Heart left ventricle (tissue), 16 donors: ENCODE measurements at regions not wholly inside any gene's neighbourhood (a gene's known extent, or its start where the extent isn't known, plus 50 kb on each side); places are given as distances from the start of the nearest gene placed in this dataset.

Experiments
- ATAC-seq, 4 donors: fragments of 200-7000 bp; cut with Tn5 transposase; one replicate each; pipeline ENCODE4 v1.9.1; 2020 to 2022; ENCODE audit warnings: moderate library complexity in 4 of 4, mild to moderate bottlenecking in 3 of 4, moderate number of reproducible peaks in 1 of 4
- DNase-seq, 5 donors: peaks; one replicate each; pipeline ENCODE4 v3.0.0-alpha.2; 2020
- H3K27ac ChIP-seq, 12 donors: fragments of 200-600 bp; sonication (generic) in 4 of 12; one replicate each; pipeline versions ENCODE4 v1.5.0 to v1.8.0; 2016 to 2022; ENCODE audit warnings: mild to moderate bottlenecking in 2 of 12
- H3K27me3 ChIP-seq, 9 donors: fragments of 200-600 bp; sonication (generic) in 2 of 9; one replicate each; pipeline versions ENCODE4 v1.5.1 to v1.8.0; 2016 to 2022; ENCODE audit warnings: mild to moderate bottlenecking in 3 of 9
- H3K36me3 ChIP-seq, 9 donors: fragments of 200-600 bp; sonication (generic) in 2 of 9; one replicate each; pipeline versions ENCODE4 v1.5.0 to v1.8.0; 2018 to 2022; ENCODE audit warnings: mild to moderate bottlenecking in 2 of 9
- H3K4me1 ChIP-seq, 12 donors: fragments of 200-600 bp; sonication (generic) in 4 of 12; one replicate each; pipeline versions ENCODE4 v1.5.0 to v1.8.0; 2016 to 2022; ENCODE audit warnings: mild to moderate bottlenecking in 3 of 12
- H3K4me3 ChIP-seq, 12 donors: fragments of 200-600 bp; sonication (generic) in 4 of 12; one replicate each; pipeline versions ENCODE4 v1.5.0 to v1.8.0; 2017 to 2022; ENCODE audit warnings: mild to moderate bottlenecking in 9 of 12, moderate library complexity in 4 of 12
- H3K9me3 ChIP-seq, 12 donors: fragments of 200-600 bp; sonication (generic) in 4 of 12; one replicate each; pipeline versions ENCODE4 v1.5.0 to v1.8.0; 2016 to 2022; ENCODE audit warnings: mild to moderate bottlenecking in 1 of 12
- CTCF ChIP-seq, 12 donors: fragments of 200-600 bp; sonication (generic) in 4 of 12; IDR thresholded peaks; one replicate each; pipeline versions ENCODE4 v1.5.0 to v1.8.0; 2018 to 2022; ENCODE audit warnings: antibody characterized with exemption in 12 of 12, mild to moderate bottlenecking in 5 of 12
- POLR2A ChIP-seq, 2 donors: fragments of 450-650 bp; IDR thresholded peaks; one replicate each; pipeline ENCODE4 v1.6.1; 2017; ENCODE audit warnings: antibody characterized with exemption in 2 of 2, mild to moderate bottlenecking in 2 of 2, moderate library complexity in 2 of 2
- WGBS, 4 donors: extraction: QIAGEN DNeasy Blood & Tissue Kit in 2 of 4; methylation state at CpG; one replicate each; pipeline versions ENCODE4 v1.1.5 to v1.1.7; 2013 to 2018; 5-methylcytosine and 5-hydroxymethylcytosine counted together
- intact Hi-C, 10 donors: fragments of 100-400 bp; cut with DNase I; formaldehyde crosslinking; loops; one replicate each; pipeline versions ENCODE4 v1.11.1 to v1.14.2; 2022
- donor health status: ischemic (EF 13 %, LVEDD 7.1; RV severe dilation, severe dysfunction).
- donor health status: healthy with polysubstance abuse.
- donor health status: DM: no; HTN: yes; CAD: no.
- donor health status: DM: no; HTN: no; CAD: no.
- donor health status: ischemic (EF 25% LVEDD 6.9; RV normal size, moderate dysfunction).
- donor health status: ischemic (EF 25% LVEDD 5.7; RV mildly dilated, moderate dysfunction).
- donor health status: healthy.
- donor health status: DM: yes; HTN: yes; CAD: no.
- donor health status: ischemic (EF 35%, LVEDD 5.7; RV mildly dilated, moderate dysfunction).
- donor health status: nonischemic (EF 11% LVEDD 7.7; RV severe dilation, severe dysfunction).
- donor health status: DM: yes; HTN: yes; CAD: no.
- donor health status: PGD.
- donor health status: ischemic (EF 29% LVEDD 5.4; RV normal size, mild dysfunction).
- donor health status: nonischemic (EF 23%, LVEDD 6.1; RV moderate dilation, normal function).

GRCh38 chr7:51368334-51368733, 51.7 kb upstream of the COBL start:
- DNase-seq, result no peak
- 55 to 71% (median 61%) methylated on average over 1 of the region's 1 CpG for WGBS, 4 donors
- Histone ChIP-seq H3K9me3 (no peaks in the 10 kb centered on the region), H3K27ac (no peak overlapping the region), H3K36me3 (no peaks in the 10 kb centered on the region), H3K27me3 (no peaks in the 10 kb centered on the region), H3K4me1 (no peaks in the 10 kb centered on the region), H3K4me3 (no peak overlapping the region)
- no peak for ATAC-seq
- no peak for TF ChIP-seq CTCF (IDR thresholded peaks at IDR 0.05)
- TF ChIP-seq POLR2A (IDR thresholded peaks at IDR 0.05), result no peak
- intact Hi-C loops, result loop anchor here in 6 of 10 donors (5.0 to 10.0 kb wide), 6 partner anchors 114 to 1276 kb away; partner anchors contain the start of gene ZPBP (in 2 of the 6)

- ATAC-seq, result no peak
- WGBS, 4 donors, result 62 to 81% (median 75%) methylated on average over 3 of the region's 3 CpGs
- H3K4me1 ChIP-seq, result no peaks in the 10 kb centered on the region
- no peak overlapping the region for H3K27ac ChIP-seq
- intact Hi-C loops, result loop anchor here (1.0 to 10.0 kb wide), 9 partner anchors 113 to 1275 kb away; partner anchors contain the start of gene ZPBP (in 2 of the 10)
- no peaks in the 10 kb centered on the region for H3K36me3 ChIP-seq
- no peak for TF ChIP-seq POLR2A (IDR thresholded peaks at IDR 0.05)
- TF ChIP-seq CTCF (IDR thresholded peaks at IDR 0.05), result no peak
- no peaks in the 10 kb centered on the region for H3K27me3 ChIP-seq
- no peak for DNase-seq
- no peak overlapping the region for H3K4me3 ChIP-seq
- no peaks in the 10 kb centered on the region for H3K9me3 ChIP-seq
Observed at GRCh38 chr7:51367614-51367968, 51.0 kb upstream of the COBL start.

- no peaks in the 10 kb centered on the region for H3K4me1 ChIP-seq
- no peak overlapping the region for H3K27ac ChIP-seq
- DNase-seq (peak in 3 of 5 donors; percentile 26 to 36 (median 36)), ATAC-seq (peak; percentile 71 to 94 (median 85))
- H3K4me3 ChIP-seq, result no peak overlapping the region
- no peak for TF ChIP-seq POLR2A (IDR thresholded peaks at IDR 0.05)
- peak; percentile 36 to 77 (median 64) for TF ChIP-seq CTCF (IDR thresholded peaks at IDR 0.05)
- WGBS, 4 donors, result 7 to 32% (median 31%) methylated on average over 5 to 6 of the region's 6 CpGs
- H3K9me3 ChIP-seq, result no peaks in the 10 kb centered on the region
- H3K27me3 ChIP-seq, result no peaks in the 10 kb centered on the region
- H3K36me3 ChIP-seq, result no peaks in the 10 kb centered on the region
- intact Hi-C loops, result loop anchor here (1.0 to 10.0 kb wide), 9 partner anchors 112 to 1275 kb away; partner anchors contain the start of gene ZPBP (in 2 of the 10)
Observed at GRCh38 chr7:51366930-51367613, 50.5 kb upstream of the COBL start.
